ENCODE measurements at regions not wholly inside any gene's neighbourhood (a gene's known extent, or its start where the extent isn't known, plus 50 kb on each side); places are given as distances from the start of the nearest gene placed in this dataset.

- TF ChIP-seq POLR2AphosphoS5 (IDR thresholded peaks at IDR 0.05; ENCODE audit: insufficient read depth, low read depth, low read length) (no peak), JUN (IDR thresholded peaks at IDR 0.05; ENCODE audit: borderline replicate concordance, insufficient read depth, insufficient read length, low read depth) (no peak), CTCF (IDR thresholded peaks at IDR 0.05; ENCODE audit: extremely low read depth in 1 of 2, insufficient read depth in 1 of 2, low read depth in 1 of 2, low read length in 2 of 2) (no peak), GATA2 (IDR thresholded peaks at IDR 0.05; ENCODE audit: insufficient read depth, insufficient read length, low read depth, low read length) (no peak), MAX (IDR thresholded peaks at IDR 0.05; ENCODE audit: insufficient read depth, insufficient read length) (no peak), POLR2A (IDR thresholded peaks at IDR 0.05; ENCODE audit: low read depth, low read length) (no peak), EZH2 (IDR thresholded peaks at IDR 0.05; ENCODE audit: borderline replicate concordance, low read depth, low read length, severe bottlenecking) (no peak), FOS (IDR thresholded peaks at IDR 0.05; ENCODE audit: borderline replicate concordance, insufficient read depth, low read length) (no peak), MYC (IDR thresholded peaks at IDR 0.05; ENCODE audit: low read depth, low read length) (no peak)
- no peak for DNase-seq (ENCODE audit: low read depth, low spot score)
- no peak overlapping the region for H3K4me2 ChIP-seq (ENCODE audit: insufficient read depth, low read length)
- H2AFZ ChIP-seq (ENCODE audit: low read depth, low read length) = no peak overlapping the region
- H3K4me1 ChIP-seq (ENCODE audit: control insufficient read depth, extremely low read depth, insufficient read depth, low read length) = peaks cover 13% of the 10 kb centered on the region
- no peaks in the 10 kb centered on the region for H3K79me2 ChIP-seq (ENCODE audit: control insufficient read depth, insufficient read depth, low read length)
- CTCF ChIA-PET = no interaction called here
- H3K9me1 ChIP-seq (replicated peaks; ENCODE audit: control insufficient read depth, extremely low read depth, insufficient read depth, low read length) = no peaks in the 10 kb centered on the region
- H3K4me3 ChIP-seq (replicated peaks in 1 of 3; ENCODE audit: insufficient read depth in 1 of 3, low read depth in 1 of 3, low read length in 3 of 3) = no peak overlapping the region
- intact Hi-C loops (cut with micrococcal nuclease) = no loop called here
- H3K9me3 ChIP-seq (replicated peaks; ENCODE audit: control insufficient read depth, insufficient read depth, low read length) = no peaks in the 10 kb centered on the region
- no peaks in the 10 kb centered on the region for H3K27me3 ChIP-seq (ENCODE audit: control insufficient read depth in 2 of 2, insufficient read depth in 2 of 2, low read length in 2 of 2)
- dilution Hi-C loops (cut with MboI; ENCODE audit: extremely low pct_ligation_motif_present, low sequenced_read_pairs) = no loop called here
- H4K20me1 ChIP-seq (replicated peaks; ENCODE audit: control insufficient read depth, extremely low read depth, insufficient read depth, low read length) = no peaks in the 10 kb centered on the region
- POLR2A ChIA-PET = no interaction called here
- no peak overlapping the region for H3K27ac ChIP-seq (ENCODE audit: insufficient read depth, low read depth, low read length)
- H3K36me3 ChIP-seq (ENCODE audit: control insufficient read depth in 2 of 2, extremely low read depth in 1 of 2, insufficient read depth in 2 of 2, low read length in 2 of 2) = no peaks in the 10 kb centered on the region
- FAIRE-seq = no peak
- no peak overlapping the region for H3K9ac ChIP-seq (replicated peaks; ENCODE audit: extremely low read depth, insufficient read depth, low read length)
- no TSS peak for BruUV-seq (replicated peaks)
These were observed 491.0 kb upstream of the PIK3R1 start for GRCh38 chr5:67724412-67725135.

Data from endothelial cell of umbilical vein (primary cell).